Erythroblast (primary cell): ENCODE measurements at regions not wholly inside any gene's neighbourhood (a gene's known extent, or its start where the extent isn't known, plus 50 kb on each side); places are given as distances from the start of the nearest gene placed in this dataset.

Experiments used
- GATA1 ChIP-seq: IDR thresholded peaks from 2 replicates; pipeline ENCODE4 v1.6.1; 2011; ENCODE audit warnings: low read depth, mild to moderate bottlenecking, control low read depth, low read length, moderate library complexity
- POLR2A ChIP-seq: IDR thresholded peaks from 2 replicates; pipeline ENCODE4 v1.6.1; 2011; ENCODE audit warnings: mild to moderate bottlenecking, low read length

DNA sequence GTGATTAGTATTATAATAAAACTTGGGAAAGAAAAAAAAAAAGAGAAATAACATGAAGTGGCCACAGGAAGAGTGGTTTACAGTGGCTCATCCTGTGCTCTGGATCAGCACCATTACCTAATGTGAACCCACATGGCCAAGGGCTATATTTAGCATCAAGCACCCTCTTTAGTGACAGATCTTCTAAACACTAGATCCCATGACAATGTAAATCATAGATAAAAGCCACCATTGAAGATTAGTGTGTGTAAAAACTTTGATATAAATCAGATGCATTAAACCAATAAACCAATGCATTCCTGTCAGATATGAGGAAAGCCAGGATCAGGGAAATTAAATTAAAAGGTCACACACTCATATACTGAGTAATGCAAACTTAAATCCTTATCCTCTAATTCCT is 400.6 kb upstream of the MAGEB18 start:
- no peak for TF ChIP-seq POLR2A
- no peak for TF ChIP-seq GATA1
